Stomach (tissue), 8 donors: ENCODE measurements at regions not wholly inside any gene's neighbourhood (a gene's known extent, or its start where the extent isn't known, plus 50 kb on each side); places are given as distances from the start of the nearest gene placed in this dataset.

Experiments
- DNase-seq, 2 donors: peaks; one replicate each; pipeline versions ENCODE4 v3.0.0 to v3.0.0-alpha.2; 2013 to 2019
- H3K27ac ChIP-seq, 5 donors: fragments of 200-600 bp in 4 of 5; sonication (generic) in 4 of 5; one replicate each; pipeline ENCODE4 v1.5.1; 2013 to 2019; ENCODE audit warnings: mild to moderate bottlenecking in 1 of 5, moderate library complexity in 1 of 5
- H3K27me3 ChIP-seq, 3 donors: fragments of 200-600 bp; sonication (generic); one replicate each; pipeline ENCODE4 v1.5.1; 2017 to 2019; ENCODE audit warnings: mixed run types in 1 of 3
- H3K36me3 ChIP-seq, 4 donors: fragments of 200-600 bp; sonication (generic); 1 replicate in 3 of 4; 2 replicates in 1 of 4; pipeline ENCODE4 v1.5.1; 2016 to 2019
- H3K4me1 ChIP-seq, 4 donors: fragments of 200-600 bp; sonication (generic); one replicate each; pipeline ENCODE4 v1.5.1; 2016 to 2019
- H3K4me3 ChIP-seq, 4 donors: fragments of 200-600 bp; sonication (generic) in 3 of 4; one replicate each; pipeline ENCODE4 v1.5.1; 2016 to 2019; ENCODE audit warnings: mild to moderate bottlenecking in 1 of 4
- H3K9me3 ChIP-seq, 4 donors: fragments of 200-600 bp; sonication (generic); one replicate each; pipeline ENCODE4 v1.5.1; 2016 to 2019
- CTCF ChIP-seq, 7 experiments: fragments of 450-650 bp in 4 of 7; fragments of 200-600 bp in 3 of 7; sonication (generic) in 3 of 7; IDR thresholded peaks; one replicate each; pipeline ENCODE4 v1.5.1; 2016 to 2019; ENCODE audit warnings: antibody characterized with exemption in 7 of 7, control low read depth in 2 of 7, mild to moderate bottlenecking in 1 of 7
- EP300 ChIP-seq: sonication (generic); formaldehyde crosslinking; IDR thresholded peaks from one replicate; pipeline ENCODE4 v1.6.1; 2017; ENCODE audit warnings: antibody characterized with exemption
- POLR2A ChIP-seq, 4 donors: fragments of 450-650 bp; IDR thresholded peaks; one replicate each; pipeline ENCODE4 v1.6.1; 2016; ENCODE audit warnings: antibody characterized with exemption in 4 of 4, control low read depth in 2 of 4, mild to moderate bottlenecking in 1 of 4, moderate library complexity in 1 of 4
- POLR2AphosphoS5 ChIP-seq, 3 donors: sonication (generic); formaldehyde crosslinking; IDR thresholded peaks; one replicate each; pipeline ENCODE4 v1.6.1; 2016; ENCODE audit warnings: antibody characterized with exemption in 3 of 3
- WGBS, 5 donors: extraction: QIAGEN DNeasy Blood & Tissue Kit in 3 of 5; methylation state at CpG; one replicate each; pipeline versions ENCODE4 v1.1.5 to v1.1.7; 2013 to 2018; 5-methylcytosine and 5-hydroxymethylcytosine counted together
- intact Hi-C: fragments of 100-400 bp; cut with DNase I; formaldehyde crosslinking; loops from one replicate; pipeline ENCODE4 v1.15.1; 2023; ENCODE audit warnings: low total_unique reads
- donor health status: healthy with polysubstance abuse.
- donor health status: Bipolar disorder and iron deficiency.
- donor health status: healthy.

- no peak for DNase-seq
- Histone ChIP-seq H3K27me3 (no peaks in the 10 kb centered on the region), H3K36me3 (no peaks in the 10 kb centered on the region), H3K27ac (no peak overlapping the region), H3K4me3 (no peak overlapping the region), H3K4me1 (peaks cover 0 to under 1% (median 0%) of the 10 kb centered on the region in 4 donors), H3K9me3 (no peaks in the 10 kb centered on the region)
- TF ChIP-seq POLR2A (IDR thresholded peaks at IDR 0.05) = no peak
- TF ChIP-seq CTCF (IDR thresholded peaks at IDR 0.05) = no peak
- TF ChIP-seq EP300 = no peak
- no peak for TF ChIP-seq POLR2AphosphoS5 (IDR thresholded peaks at IDR 0.05)
- intact Hi-C loops = no loop called here
These were observed 1753.5 kb upstream of the CELF4 start for GRCh38 chr18:39319141-39319540.

GRCh38 chr18:39318462-39318861 lies 1752.9 kb upstream of the CELF4 start:
- Histone ChIP-seq H3K4me1 (peaks cover 0 to 7% (median 0%) of the 10 kb centered on the region in 4 donors), H3K9me3 (no peaks in the 10 kb centered on the region), H3K36me3 (no peaks in the 10 kb centered on the region), H3K27ac (no peak overlapping the region), H3K4me3 (no peak overlapping the region), H3K27me3 (no peaks in the 10 kb centered on the region)
- 49 to 92% (median 81%) methylated on average over 2 of the region's 2 CpGs for WGBS, 5 donors
- DNase-seq = no peak
- intact Hi-C loops = no loop called here
- no peak for TF ChIP-seq EP300
- no peak for TF ChIP-seq POLR2A (IDR thresholded peaks at IDR 0.05)
- TF ChIP-seq CTCF (IDR thresholded peaks at IDR 0.05) = no peak
- TF ChIP-seq POLR2AphosphoS5 (IDR thresholded peaks at IDR 0.05) = no peak

- DNase-seq = peak in 1 of 2 donors; percentile 13
- H3K27ac ChIP-seq = no peak overlapping the region
- no peaks in the 10 kb centered on the region for H3K36me3 ChIP-seq
- TF ChIP-seq EP300 (no peak), POLR2AphosphoS5 (IDR thresholded peaks at IDR 0.05) (no peak), CTCF (IDR thresholded peaks at IDR 0.05) (no peak), POLR2A (IDR thresholded peaks at IDR 0.05) (no peak)
- no peak overlapping the region for H3K4me3 ChIP-seq
- no peaks in the 10 kb centered on the region for H3K27me3 ChIP-seq
- WGBS, 5 donors = 73 to 85% (median 79%) methylated on average over 3 of the region's 3 CpGs
- intact Hi-C loops = no loop called here
- H3K9me3 ChIP-seq = no peaks in the 10 kb centered on the region
- peaks cover 0 to 10% (median 0%) of the 10 kb centered on the region in 4 donors for H3K4me1 ChIP-seq
These were observed 1752.4 kb upstream of the CELF4 start for GRCh38 chr18:39318008-39318407.

GRCh38 chr18:39314595-39314994 lies 1749.0 kb upstream of the CELF4 start:
- no peaks in the 10 kb centered on the region for H3K36me3 ChIP-seq
- peaks cover 0 to 10% (median 0%) of the 10 kb centered on the region in 4 donors for H3K4me1 ChIP-seq
- intact Hi-C loops = no loop called here
- H3K27me3 ChIP-seq = no peaks in the 10 kb centered on the region
- H3K27ac ChIP-seq = no peak overlapping the region
- 60 to 74% (median 69%) methylated on average over 2 of the region's 2 CpGs for WGBS, 5 donors
- H3K9me3 ChIP-seq = peaks cover 0 to 4% (median 0%) of the 10 kb centered on the region in 4 donors
- no peak for DNase-seq
- H3K4me3 ChIP-seq = no peak overlapping the region
- TF ChIP-seq POLR2A (IDR thresholded peaks at IDR 0.05) (no peak), EP300 (no peak), POLR2AphosphoS5 (IDR thresholded peaks at IDR 0.05) (no peak), CTCF (IDR thresholded peaks at IDR 0.05) (no peak)
